ENCODE measurements at regions not wholly inside any gene's neighbourhood (a gene's known extent, or its start where the extent isn't known, plus 50 kb on each side); places are given as distances from the start of the nearest gene placed in this dataset.

DNA sequence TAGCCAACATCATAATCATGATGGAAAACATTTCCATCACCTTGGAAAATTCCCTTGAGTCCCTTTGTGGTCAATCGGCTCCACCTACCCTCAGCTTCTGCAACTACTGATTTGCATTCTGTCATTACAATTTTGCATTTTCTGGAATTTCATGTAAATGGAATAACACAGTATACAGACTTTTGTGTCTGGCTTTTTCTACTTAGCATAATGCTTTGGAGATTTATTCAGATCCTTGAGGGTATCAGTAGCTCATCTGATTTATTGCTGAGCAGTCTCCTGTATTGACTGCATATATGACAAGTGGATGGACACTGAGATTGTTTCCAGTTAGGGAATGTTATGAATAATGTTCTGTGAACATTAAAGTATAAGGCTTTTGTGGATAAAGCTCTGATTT lies 358.3 kb downstream of the USP25 start:
- H3K9me3 ChIP-seq (ENCODE audit: low read length): no peaks in the 10 kb centered on the region
- Mint-ChIP-seq H3K9me3 (no peaks in the 10 kb centered on the region), H3K27me3 (no peaks in the 10 kb centered on the region), H3K36me3 (no peaks in the 10 kb centered on the region), H3K27ac (no peak overlapping the region), H3K4me1 (no peaks in the 10 kb centered on the region), H3K4me3 (no peak overlapping the region)
- no peak overlapping the region for H3K4me3 ChIP-seq (ENCODE audit: low read length)
- no peak overlapping the region for H3K27ac ChIP-seq (ENCODE audit: low read depth, low read length)
- DNase-seq: no peak
- CTCF ChIA-PET: no interaction called here
- H3K4me1 ChIP-seq (ENCODE audit: insufficient read depth, low read length): no peaks in the 10 kb centered on the region
- no peaks in the 10 kb centered on the region for H3K27me3 ChIP-seq (ENCODE audit: insufficient read depth, low read length, poor library complexity, severe bottlenecking)
- H3K36me3 ChIP-seq (ENCODE audit: insufficient read depth, low read length): no peaks in the 10 kb centered on the region
- POLR2A ChIA-PET: no interaction called here

DNA sequence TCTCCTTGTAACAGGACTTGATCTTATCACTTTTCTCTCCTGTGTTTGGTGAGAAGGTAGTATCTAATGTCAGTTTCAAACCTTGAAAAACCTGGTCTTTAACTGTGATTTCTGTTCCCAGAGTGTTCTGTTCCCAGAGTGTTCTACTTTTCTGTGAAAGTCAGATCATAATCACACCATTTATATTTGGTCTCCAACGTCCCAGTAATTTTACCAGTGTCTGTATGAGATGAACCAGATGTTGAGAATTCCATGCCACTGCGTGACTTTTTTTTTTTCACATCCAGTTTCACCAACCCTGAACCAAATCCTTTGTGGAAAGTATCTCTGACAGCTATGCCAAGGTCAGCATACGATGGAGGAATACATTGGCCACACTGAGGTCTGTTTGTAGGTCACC lies 365.2 kb downstream of the USP25 start:
- H3K27ac ChIP-seq (ENCODE audit: low read depth, low read length): no peak overlapping the region
- H3K36me3 ChIP-seq (ENCODE audit: insufficient read depth, low read length): no peaks in the 10 kb centered on the region
- no peaks in the 10 kb centered on the region for H3K4me1 Mint-ChIP-seq
- H3K9me3 ChIP-seq (ENCODE audit: low read length): no peaks in the 10 kb centered on the region
- CTCF ChIA-PET: no interaction called here
- H3K27ac Mint-ChIP-seq: no peak overlapping the region
- H3K27me3 ChIP-seq (ENCODE audit: insufficient read depth, low read length, poor library complexity, severe bottlenecking): no peaks in the 10 kb centered on the region
- no peaks in the 10 kb centered on the region for H3K27me3 Mint-ChIP-seq
- POLR2A ChIA-PET: no interaction called here
- H3K4me1 ChIP-seq (ENCODE audit: insufficient read depth, low read length): no peaks in the 10 kb centered on the region
- no peak for DNase-seq
- H3K36me3 Mint-ChIP-seq: no peaks in the 10 kb centered on the region
- H3K9me3 Mint-ChIP-seq: peaks cover 0 to 1% (median 0%) of the 10 kb centered on the region in 5 donors
- H3K4me3 Mint-ChIP-seq: no peak overlapping the region
- H3K4me3 ChIP-seq (ENCODE audit: low read length): no peak overlapping the region

GRCh38 chr21:16096988-16097387 lies 367.2 kb downstream of the USP25 start:
- DNase-seq: no peak
- H3K36me3 Mint-ChIP-seq: no peaks in the 10 kb centered on the region
- H3K9me3 ChIP-seq (ENCODE audit: low read length): no peaks in the 10 kb centered on the region
- H3K4me1 Mint-ChIP-seq: no peaks in the 10 kb centered on the region
- no peak overlapping the region for H3K4me3 ChIP-seq (ENCODE audit: low read length)
- CTCF ChIA-PET: no interaction called here
- H3K9me3 Mint-ChIP-seq: peaks cover 0 to 1% (median 0%) of the 10 kb centered on the region in 5 donors
- no peak overlapping the region for H3K27ac ChIP-seq (ENCODE audit: low read depth, low read length)
- no peaks in the 10 kb centered on the region for H3K4me1 ChIP-seq (ENCODE audit: insufficient read depth, low read length)
- H3K36me3 ChIP-seq (ENCODE audit: insufficient read depth, low read length): no peaks in the 10 kb centered on the region
- no peaks in the 10 kb centered on the region for H3K27me3 ChIP-seq (ENCODE audit: insufficient read depth, low read length, poor library complexity, severe bottlenecking)
- H3K27ac Mint-ChIP-seq: no peak overlapping the region
- H3K27me3 Mint-ChIP-seq: no peaks in the 10 kb centered on the region
- no peak overlapping the region for H3K4me3 Mint-ChIP-seq
- POLR2A ChIA-PET: no interaction called here

DNA sequence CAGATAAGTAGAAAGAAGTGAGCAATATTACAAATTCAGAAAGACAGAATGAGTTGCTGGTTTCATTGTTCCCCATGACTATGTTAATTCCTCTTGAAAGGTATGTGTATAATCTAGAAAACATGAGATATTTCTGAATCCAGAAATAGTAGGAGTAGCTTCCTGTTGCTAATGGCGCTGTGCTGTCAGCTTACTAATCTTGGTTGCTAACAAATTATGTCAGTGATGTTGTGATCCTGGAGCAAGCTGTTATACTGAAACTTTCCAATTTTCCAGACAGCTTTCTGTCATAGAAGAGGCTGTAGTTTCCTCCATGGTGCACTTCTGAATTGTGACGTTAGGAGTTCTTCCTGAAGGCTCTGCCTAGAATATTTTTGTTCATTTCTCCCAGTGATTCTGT lies 372.3 kb downstream of the USP25 start:
- Histone ChIP-seq H3K9me3 (ENCODE audit: low read length) (no peaks in the 10 kb centered on the region), H3K36me3 (ENCODE audit: insufficient read depth, low read length) (no peaks in the 10 kb centered on the region), H3K27ac (ENCODE audit: low read depth, low read length) (no peak overlapping the region), H3K4me3 (ENCODE audit: low read length) (no peak overlapping the region), H3K4me1 (ENCODE audit: insufficient read depth, low read length) (no peaks in the 10 kb centered on the region), H3K27me3 (ENCODE audit: insufficient read depth, low read length, poor library complexity, severe bottlenecking) (no peaks in the 10 kb centered on the region)
- POLR2A ChIA-PET: no interaction called here
- H3K27me3 Mint-ChIP-seq: no peaks in the 10 kb centered on the region
- H3K27ac Mint-ChIP-seq: no peak overlapping the region
- H3K9me3 Mint-ChIP-seq: peaks cover 0 to 3% (median 0%) of the 10 kb centered on the region in 5 donors
- DNase-seq: no peak
- H3K36me3 Mint-ChIP-seq: no peaks in the 10 kb centered on the region
- CTCF ChIA-PET: no interaction called here
- H3K4me1 Mint-ChIP-seq: no peaks in the 10 kb centered on the region
- no peak overlapping the region for H3K4me3 Mint-ChIP-seq

- Mint-ChIP-seq H3K27me3 (no peaks in the 10 kb centered on the region), H3K36me3 (no peaks in the 10 kb centered on the region), H3K4me3 (no peak overlapping the region), H3K9me3 (peaks cover 0 to 3% (median 2%) of the 10 kb centered on the region in 5 donors), H3K27ac (no peak overlapping the region), H3K4me1 (no peaks in the 10 kb centered on the region)
- Histone ChIP-seq H3K27ac (ENCODE audit: low read depth, low read length) (no peak overlapping the region), H3K9me3 (ENCODE audit: low read length) (no peaks in the 10 kb centered on the region), H3K36me3 (ENCODE audit: insufficient read depth, low read length) (no peaks in the 10 kb centered on the region), H3K4me1 (ENCODE audit: insufficient read depth, low read length) (no peaks in the 10 kb centered on the region), H3K4me3 (ENCODE audit: low read length) (no peak overlapping the region), H3K27me3 (ENCODE audit: insufficient read depth, low read length, poor library complexity, severe bottlenecking) (no peaks in the 10 kb centered on the region)
- no peak for DNase-seq
- POLR2A ChIA-PET: no interaction called here
- CTCF ChIA-PET: no interaction called here
These were observed 378.8 kb downstream of the USP25 start for GRCh38 chr21:16108561-16109075.

DNA sequence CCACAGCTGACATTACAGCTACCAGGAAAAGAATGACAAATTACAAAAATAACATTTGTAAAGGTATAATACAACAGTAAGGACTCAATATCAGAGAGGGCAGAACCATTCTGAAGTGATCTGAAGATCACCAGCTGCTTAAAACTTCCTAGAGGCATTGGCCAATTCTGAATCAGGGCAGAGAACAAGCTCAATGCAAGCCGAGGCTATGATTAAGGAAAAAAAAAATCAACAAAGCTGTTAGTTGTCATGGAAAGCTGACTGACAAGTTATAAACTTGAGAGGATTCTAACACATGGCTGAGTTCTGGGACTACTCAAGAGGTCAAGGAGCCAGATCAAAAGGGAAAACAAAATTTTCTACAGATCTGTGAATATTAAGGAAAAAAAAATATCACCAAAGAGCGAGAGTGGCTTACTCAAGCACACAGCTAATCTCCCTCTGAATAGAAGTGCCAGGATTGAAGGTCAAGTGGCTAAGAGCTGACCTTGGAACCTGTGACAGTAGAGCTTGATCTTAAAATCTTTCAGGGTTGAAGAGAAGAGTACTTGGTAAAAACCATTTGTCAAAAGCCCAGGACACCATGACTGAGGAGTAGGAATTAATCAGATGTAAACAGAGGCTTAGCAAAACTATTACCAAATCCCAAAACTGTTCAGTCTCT lies 383.4 kb downstream of the USP25 start:
- Histone ChIP-seq H3K4me1 (ENCODE audit: insufficient read depth, low read length) (no peaks in the 10 kb centered on the region), H3K27me3 (ENCODE audit: insufficient read depth, low read length, poor library complexity, severe bottlenecking) (no peaks in the 10 kb centered on the region), H3K27ac (ENCODE audit: low read depth, low read length) (no peak overlapping the region), H3K9me3 (ENCODE audit: low read length) (no peaks in the 10 kb centered on the region), H3K4me3 (ENCODE audit: low read length) (no peak overlapping the region), H3K36me3 (ENCODE audit: insufficient read depth, low read length) (no peaks in the 10 kb centered on the region)
- Mint-ChIP-seq H3K4me3 (no peak overlapping the region), H3K27ac (no peak overlapping the region), H3K27me3 (no peaks in the 10 kb centered on the region), H3K4me1 (no peaks in the 10 kb centered on the region), H3K9me3 (peaks cover 0 to 3% (median 2%) of the 10 kb centered on the region in 5 donors), H3K36me3 (no peaks in the 10 kb centered on the region)
- POLR2A ChIA-PET: no interaction called here
- CTCF ChIA-PET: no interaction called here
- DNase-seq: no peak

DNA sequence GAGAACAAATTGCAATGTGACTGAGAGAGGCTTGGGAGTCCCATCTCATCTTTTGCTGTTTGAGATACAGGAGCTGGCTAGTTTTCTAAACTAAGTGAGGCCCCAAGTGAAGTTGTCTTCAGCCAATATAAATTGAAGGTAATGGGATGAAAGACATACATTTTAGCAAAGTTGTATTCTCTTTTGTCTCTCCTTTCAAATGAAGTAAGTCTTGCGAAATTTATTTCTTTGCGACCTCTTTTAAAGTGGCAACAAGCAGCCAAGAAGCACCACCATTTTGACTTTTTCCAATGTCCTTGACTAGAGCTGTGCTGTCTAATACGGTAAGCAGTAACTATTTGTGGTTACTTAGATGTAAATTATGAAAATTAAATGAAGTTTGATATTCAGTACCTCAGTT lies 385.7 kb downstream of the USP25 start:
- H3K9me3 ChIP-seq (ENCODE audit: low read length): no peaks in the 10 kb centered on the region
- no peaks in the 10 kb centered on the region for H3K36me3 ChIP-seq (ENCODE audit: insufficient read depth, low read length)
- H3K36me3 Mint-ChIP-seq: no peaks in the 10 kb centered on the region
- POLR2A ChIA-PET: no interaction called here
- H3K27ac Mint-ChIP-seq: no peak overlapping the region
- no peak overlapping the region for H3K4me3 Mint-ChIP-seq
- H3K4me1 Mint-ChIP-seq: no peaks in the 10 kb centered on the region
- CTCF ChIA-PET: no interaction called here
- no peaks in the 10 kb centered on the region for H3K27me3 Mint-ChIP-seq
- no peak overlapping the region for H3K27ac ChIP-seq (ENCODE audit: low read depth, low read length)
- no peak for DNase-seq
- H3K9me3 Mint-ChIP-seq: peaks cover 0 to 3% (median 2%) of the 10 kb centered on the region in 5 donors
- no peaks in the 10 kb centered on the region for H3K4me1 ChIP-seq (ENCODE audit: insufficient read depth, low read length)
- H3K27me3 ChIP-seq (ENCODE audit: insufficient read depth, low read length, poor library complexity, severe bottlenecking): no peaks in the 10 kb centered on the region
- H3K4me3 ChIP-seq (ENCODE audit: low read length): no peak overlapping the region

- POLR2A ChIA-PET: no interaction called here
- Mint-ChIP-seq H3K4me1 (no peaks in the 10 kb centered on the region), H3K27ac (no peak overlapping the region), H3K36me3 (no peaks in the 10 kb centered on the region), H3K9me3 (peaks cover 0 to 3% (median 2%) of the 10 kb centered on the region in 5 donors), H3K4me3 (no peak overlapping the region), H3K27me3 (no peaks in the 10 kb centered on the region)
- Histone ChIP-seq H3K27ac (ENCODE audit: low read depth, low read length) (no peak overlapping the region), H3K27me3 (ENCODE audit: insufficient read depth, low read length, poor library complexity, severe bottlenecking) (no peaks in the 10 kb centered on the region), H3K4me1 (ENCODE audit: insufficient read depth, low read length) (no peaks in the 10 kb centered on the region), H3K9me3 (ENCODE audit: low read length) (no peaks in the 10 kb centered on the region), H3K4me3 (ENCODE audit: low read length) (no peak overlapping the region), H3K36me3 (ENCODE audit: insufficient read depth, low read length) (no peaks in the 10 kb centered on the region)
- no peak for DNase-seq
- CTCF ChIA-PET: no interaction called here
These were observed 386.3 kb downstream of the USP25 start for GRCh38 chr21:16116069-16116468.

GRCh38 chr21:16116798-16117197 lies 387.0 kb downstream of the USP25 start:
- H3K27me3 ChIP-seq (ENCODE audit: insufficient read depth, low read length, poor library complexity, severe bottlenecking): no peaks in the 10 kb centered on the region
- no peak overlapping the region for H3K27ac ChIP-seq (ENCODE audit: low read depth, low read length)
- no peak overlapping the region for H3K4me3 Mint-ChIP-seq
- H3K27ac Mint-ChIP-seq: no peak overlapping the region
- no peak for DNase-seq
- H3K9me3 ChIP-seq (ENCODE audit: low read length): no peaks in the 10 kb centered on the region
- H3K36me3 Mint-ChIP-seq: no peaks in the 10 kb centered on the region
- CTCF ChIA-PET: no interaction called here
- H3K4me3 ChIP-seq (ENCODE audit: low read length): no peak overlapping the region
- POLR2A ChIA-PET: no interaction called here
- no peaks in the 10 kb centered on the region for H3K4me1 ChIP-seq (ENCODE audit: insufficient read depth, low read length)
- peaks cover 0 to 3% (median 1%) of the 10 kb centered on the region in 5 donors for H3K9me3 Mint-ChIP-seq
- H3K36me3 ChIP-seq (ENCODE audit: insufficient read depth, low read length): no peaks in the 10 kb centered on the region
- no peaks in the 10 kb centered on the region for H3K4me1 Mint-ChIP-seq
- no peaks in the 10 kb centered on the region for H3K27me3 Mint-ChIP-seq

Measured in CD8-positive, alpha-beta memory T cell (primary cell).